H9 (cell line): ENCODE measurements at regions not wholly inside any gene's neighbourhood (a gene's known extent, or its start where the extent isn't known, plus 50 kb on each side); places are given as distances from the start of the nearest gene placed in this dataset.

Experiments used
- DNase-seq: peaks from one replicate; pipeline ENCODE4 v3.0.0-alpha.2; 2017
- H2AFZ ChIP-seq: one replicate; pipeline ENCODE4 v1.6.1; 2013; ENCODE audit warnings: mild to moderate bottlenecking, low read length, control low read depth, moderate library complexity
- H2AK5ac ChIP-seq: 2 replicates; pipeline ENCODE4 v1.6.1; 2013; ENCODE audit warnings: low read length, control low read depth, mixed read lengths; ENCODE audit not compliant: insufficient read length
- H2BK120ac ChIP-seq: one replicate; pipeline ENCODE4 v1.6.1; 2013; ENCODE audit warnings: low read depth, mild to moderate bottlenecking, low read length, control low read depth, inconsistent platforms; ENCODE audit not compliant: poor library complexity, severe bottlenecking
- H2BK12ac ChIP-seq: 2 replicates; pipeline ENCODE4 v1.6.1; 2013; ENCODE audit warnings: low read length, control low read depth, mixed read lengths, low read depth; ENCODE audit not compliant: insufficient read length
- H2BK15ac ChIP-seq: 2 replicates; pipeline ENCODE4 v1.6.1; 2013; ENCODE audit warnings: low read depth, low read length, control low read depth
- H2BK20ac ChIP-seq: one replicate; pipeline ENCODE4 v1.6.1; 2013; ENCODE audit warnings: low read depth, mild to moderate bottlenecking, low read length, control low read depth, inconsistent platforms; ENCODE audit not compliant: poor library complexity, severe bottlenecking
- H2BK5ac ChIP-seq: 2 replicates; pipeline ENCODE4 v1.6.1; 2013; ENCODE audit warnings: low read length, control low read depth, mixed read lengths; ENCODE audit not compliant: insufficient read length
- H3K14ac ChIP-seq: 2 replicates; pipeline ENCODE4 v1.6.1; 2013; ENCODE audit warnings: low read length, control low read depth; ENCODE audit not compliant: insufficient read depth
- H3K18ac ChIP-seq: 2 replicates; pipeline ENCODE4 v1.6.1; 2013; ENCODE audit warnings: low read depth, mild to moderate bottlenecking, mixed read lengths, low read length, control low read depth; ENCODE audit not compliant: insufficient read length
- H3K23ac ChIP-seq: 2 replicates; pipeline ENCODE4 v1.6.1; 2013; ENCODE audit warnings: low read length, control low read depth, mixed read lengths, low read depth; ENCODE audit not compliant: insufficient read length
- H3K23me2 ChIP-seq: 2 replicates; pipeline ENCODE4 v1.6.1; 2013; ENCODE audit warnings: low read depth, mild to moderate bottlenecking, mixed read lengths, low read length, control low read depth; ENCODE audit not compliant: insufficient read length, poor library complexity, severe bottlenecking
- H3K27ac ChIP-seq: 2 replicates; pipeline ENCODE4 v1.5.1; 2013; ENCODE audit warnings: low read length, control low read depth, mixed read lengths, low read depth; ENCODE audit not compliant: insufficient read length
- H3K27me3 ChIP-seq: 2 replicates; pipeline ENCODE4 v1.6.1; 2013; ENCODE audit warnings: low read length, control low read depth, inconsistent platforms; ENCODE audit not compliant: insufficient read depth
- H3K4ac ChIP-seq: 2 replicates; pipeline ENCODE4 v1.6.1; 2013; ENCODE audit warnings: low read depth, mild to moderate bottlenecking, control low read depth, inconsistent platforms, low read length, moderate library complexity
- H3K4me1 ChIP-seq: 2 replicates; pipeline ENCODE4 v1.6.1; 2013; ENCODE audit warnings: low read length, control low read depth, inconsistent platforms; ENCODE audit not compliant: insufficient read depth
- H3K4me2 ChIP-seq: 2 replicates; pipeline ENCODE4 v1.6.1; 2013; ENCODE audit warnings: low read length, control low read depth, mixed read lengths; ENCODE audit not compliant: insufficient read length, insufficient read depth
- H3K56ac ChIP-seq: 2 replicates; pipeline ENCODE4 v1.6.1; 2013; ENCODE audit warnings: low read depth, mild to moderate bottlenecking, mixed read lengths, low read length, control low read depth; ENCODE audit not compliant: insufficient read length
- H3K79me1 ChIP-seq: 2 replicates; pipeline ENCODE4 v1.6.1; 2013; ENCODE audit warnings: low read depth, mild to moderate bottlenecking, moderate library complexity, low read length, control low read depth, inconsistent platforms; ENCODE audit not compliant: insufficient read depth, poor library complexity, severe bottlenecking
- H3K79me2 ChIP-seq: 2 replicates; pipeline ENCODE4 v1.6.1; 2013; ENCODE audit warnings: low read length, control low read depth, inconsistent platforms; ENCODE audit not compliant: insufficient read depth
- H3K9ac ChIP-seq: 2 replicates; pipeline ENCODE4 v1.6.1; 2013; ENCODE audit warnings: low read length, control low read depth, mixed read lengths; ENCODE audit not compliant: insufficient read length; ENCODE audit errors: extremely low read depth
- H3K9me3 ChIP-seq: one replicate; pipeline ENCODE4 v1.6.1; 2013; ENCODE audit warnings: low read depth, low read length, inconsistent platforms; ENCODE audit not compliant: control insufficient read depth
- H3T11ph ChIP-seq: one replicate; pipeline ENCODE4 v1.6.1; 2013; ENCODE audit warnings: mild to moderate bottlenecking, low read length, control low read depth, inconsistent platforms
- H4K20me1 ChIP-seq: one replicate; pipeline ENCODE4 v1.6.1; 2013; ENCODE audit not compliant: control insufficient read depth, insufficient read length, insufficient read depth
- H4K5ac ChIP-seq: 2 replicates; pipeline ENCODE4 v1.6.1; 2013; ENCODE audit warnings: low read depth, mild to moderate bottlenecking, mixed read lengths, low read length, control low read depth; ENCODE audit not compliant: insufficient read length
- H4K8ac ChIP-seq: replicated peaks from 2 replicates; pipeline ENCODE4 v1.6.1; 2013; ENCODE audit warnings: low read length, control low read depth, mixed read lengths, low read depth; ENCODE audit not compliant: insufficient read length
- H4K91ac ChIP-seq: 2 replicates; pipeline ENCODE4 v1.6.1; 2013; ENCODE audit warnings: low read depth, mild to moderate bottlenecking, moderate library complexity, mixed read lengths, low read length, control low read depth; ENCODE audit not compliant: insufficient read length
- H3K27ac Mint-ChIP-seq, 3 experiments: 2 replicates in 2 of 3; 3 replicates in 1 of 3; pipeline ENCODE4 v1.8.0; 2020 to 2021; ENCODE audit warnings: mixed read lengths in 3 of 3, mild to moderate bottlenecking in 1 of 3, moderate library complexity in 1 of 3
- H3K27me3 Mint-ChIP-seq: 2 replicates; pipeline ENCODE4 v1.8.0; 2021; ENCODE audit warnings: low read depth, mild to moderate bottlenecking, moderate library complexity, mixed read lengths
- H3K36me3 Mint-ChIP-seq, 3 experiments: 2 replicates in 2 of 3; 3 replicates in 1 of 3; pipeline ENCODE4 v1.8.0; 2020 to 2021; ENCODE audit warnings: low read depth in 3 of 3, mixed read lengths in 3 of 3; ENCODE audit not compliant: insufficient read depth in 1 of 3
- H3K4me1 Mint-ChIP-seq, 2 experiments: 2 replicates each; pipeline ENCODE4 v1.8.0; 2020; ENCODE audit warnings: mixed read lengths in 2 of 2
- H3K4me3 Mint-ChIP-seq, 2 experiments: 2 replicates in 1 of 2; 3 replicates in 1 of 2; pipeline ENCODE4 v1.8.0; 2020 to 2021; ENCODE audit warnings: mild to moderate bottlenecking in 2 of 2, mixed read lengths in 2 of 2, moderate library complexity in 1 of 2
- H3K9me3 Mint-ChIP-seq, 2 experiments: 2 replicates in 1 of 2; 3 replicates in 1 of 2; pipeline ENCODE4 v1.8.0; 2020; ENCODE audit warnings: mild to moderate bottlenecking in 2 of 2, mixed read lengths in 2 of 2, moderate library complexity in 1 of 2
- CTCF ChIP-seq: fragments of 200-600 bp; sonication (generic); conservative IDR thresholded peaks from 3 replicates; pipeline ENCODE4 v1.8.0; 2021; ENCODE audit warnings: antibody characterized with exemption, mild to moderate bottlenecking
- WGBS: extraction: QIAGEN DNeasy Blood & Tissue Kit; methylation state at CpG from one replicate; pipeline ENCODE4 v1.1.7; 2013; ENCODE audit warnings: missing lambda C conversion rate, low lambda C conversion rate, mixed read lengths; ENCODE audit not compliant: insufficient read length; ENCODE audit errors: extremely low coverage; 5-methylcytosine and 5-hydroxymethylcytosine counted together

DNA sequence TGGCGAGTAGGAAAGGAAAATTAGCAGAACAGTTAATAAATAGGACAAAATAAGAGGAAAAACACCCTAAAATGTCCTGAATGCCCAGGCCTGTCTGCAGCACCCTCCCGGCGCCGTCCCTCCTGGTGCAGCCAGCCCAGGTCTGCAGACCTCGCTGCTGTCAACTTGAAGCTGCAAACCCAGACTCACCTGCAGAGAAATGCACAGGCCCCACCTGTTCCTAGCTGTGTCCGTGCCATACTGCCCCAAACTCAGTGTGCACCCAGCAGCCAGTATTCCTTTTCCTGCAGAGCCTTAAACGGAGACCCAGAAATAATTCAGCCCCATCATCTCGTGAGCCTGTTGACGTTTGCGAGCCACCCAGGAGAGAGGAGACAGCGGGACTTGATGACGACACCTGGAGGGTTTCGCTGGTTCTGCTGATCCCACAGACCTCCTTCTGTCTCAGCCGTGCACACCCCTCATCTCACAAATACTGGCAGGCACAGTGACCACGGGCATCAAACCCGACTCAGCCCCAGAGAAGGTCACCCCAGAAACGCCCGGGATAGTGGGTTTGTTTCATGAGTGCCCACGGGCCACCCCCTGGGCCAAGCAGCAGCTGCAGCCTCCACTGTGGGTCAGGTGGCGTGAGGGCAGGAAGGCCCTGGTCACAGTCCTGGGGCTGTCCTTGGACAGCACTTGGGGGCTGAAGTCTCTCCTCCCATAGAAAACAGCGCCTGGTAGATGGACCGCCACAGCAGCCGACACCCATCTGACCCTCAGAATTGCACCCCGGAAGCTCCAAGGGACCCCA, 239.5 kb upstream of the SALL3 start:
- Histone ChIP-seq H3K27me3 (no peaks in the 10 kb centered on the region), H4K5ac (no peak overlapping the region), H3K23ac (no peak overlapping the region), H2AK5ac (no peak overlapping the region), H3K14ac (no peak overlapping the region), H3K79me1 (no peaks in the 10 kb centered on the region), H3K23me2 (no peaks in the 10 kb centered on the region), H3K79me2 (no peaks in the 10 kb centered on the region), H3T11ph (no peak overlapping the region), H3K4me1 (no peaks in the 10 kb centered on the region), H3K56ac (no peak overlapping the region), H2BK12ac (no peak overlapping the region), H3K9me3 (no peaks in the 10 kb centered on the region), H4K91ac (no peak overlapping the region), H3K18ac (no peak overlapping the region), H3K27ac (no peak overlapping the region), H2BK120ac (no peak overlapping the region), H3K4ac (no peak overlapping the region), H3K9ac (no peak overlapping the region), H2BK15ac (no peak overlapping the region), H3K4me2 (no peak overlapping the region), H2BK5ac (no peak overlapping the region), H2BK20ac (no peak overlapping the region), H2AFZ (no peak overlapping the region), H4K20me1 (no peaks in the 10 kb centered on the region), H4K8ac (no peak overlapping the region)
- no CpG with 5 or more reads among the region's 24 CpGs for WGBS
- H3K36me3 Mint-ChIP-seq = no peaks in the 10 kb centered on the region
- TF ChIP-seq CTCF = no peak
- peaks cover 8% of the 10 kb centered on the region for H3K27me3 Mint-ChIP-seq
- 0 out of 4 replicates have a peak, but pooled peaks cover 0 to 8% of the 10 kb centered on the region in 2 experiments for H3K4me1 Mint-ChIP-seq
- H3K9me3 Mint-ChIP-seq = no peaks in the 10 kb centered on the region; a peak in 1 of 5 replicates
- H3K4me3 Mint-ChIP-seq = no peak overlapping the region
- DNase-seq = peak; percentile 17
- no peak overlapping the region for H3K27ac Mint-ChIP-seq
